ENCODE measurements at regions not wholly inside any gene's neighbourhood (a gene's known extent, or its start where the extent isn't known, plus 50 kb on each side); places are given as distances from the start of the nearest gene placed in this dataset.
"Not testable (repeated sequence)": the region's sequence is repeated elsewhere in the genome, so short reads cannot be mapped to it uniquely, and the experiment has no call there.

- Histone ChIP-seq H3K9me3 (ENCODE audit: insufficient read depth, low read length) (peaks cover 11% of the 10 kb centered on the region; the same call in 1 of the 2 replicates), H3K4me1 (ENCODE audit: insufficient read depth, insufficient read length) (no peaks in the 10 kb centered on the region), H3K4me3 (ENCODE audit: insufficient read length, low read depth) (no peak overlapping the region), H3K36me3 (ENCODE audit: insufficient read depth, insufficient read length, low read length) (no peaks in the 10 kb centered on the region), H3K9ac (ENCODE audit: insufficient read length, low read depth) (no peak overlapping the region), H3K27me3 (ENCODE audit: insufficient read depth, insufficient read length) (no peaks in the 10 kb centered on the region)
- no peak for TF ChIP-seq SUZ12 (IDR thresholded peaks at IDR 0.05; ENCODE audit: extremely low read depth, insufficient read depth, insufficient read length)
- no peak for TF ChIP-seq ZNF274 (IDR thresholded peaks at IDR 0.05; ENCODE audit: low read depth, low read length)
- TF ChIP-seq YY1 (IDR thresholded peaks at IDR 0.05; ENCODE audit: insufficient read depth, insufficient read length): no peak
- no peak for DNase-seq (ENCODE audit: low read depth, low spot score)
These were observed 88.5 kb upstream of the ETV3 start for GRCh38 chr1:157226739-157227138.

- Histone ChIP-seq H3K4me3 (ENCODE audit: insufficient read length, low read depth) (no peak overlapping the region), H3K9ac (ENCODE audit: insufficient read length, low read depth) (no peak overlapping the region), H3K27me3 (ENCODE audit: insufficient read depth, insufficient read length) (peaks cover 3% of the 10 kb centered on the region), H3K9me3 (ENCODE audit: insufficient read depth, low read length) (0 out of 2 replicates have a peak, but pooled peaks cover 7% of the 10 kb centered on the region), H3K4me1 (ENCODE audit: insufficient read depth, insufficient read length) (no peaks in the 10 kb centered on the region), H3K36me3 (ENCODE audit: insufficient read depth, insufficient read length, low read length) (no peaks in the 10 kb centered on the region)
- no peak for DNase-seq (ENCODE audit: low read depth, low spot score)
- no peak for TF ChIP-seq ZNF274 (IDR thresholded peaks at IDR 0.05; ENCODE audit: low read depth, low read length)
These were observed 81.4 kb upstream of the ETV3 start for GRCh38 chr1:157219600-157219999.

- H3K36me3 ChIP-seq (ENCODE audit: insufficient read depth, insufficient read length, low read length): no peaks in the 10 kb centered on the region
- DNase-seq (ENCODE audit: low read depth, low spot score): no peak
- H3K4me3 ChIP-seq (ENCODE audit: insufficient read length, low read depth): no peak overlapping the region
- no peaks in the 10 kb centered on the region for H3K4me1 ChIP-seq (ENCODE audit: insufficient read depth, insufficient read length)
- no peak for TF ChIP-seq SUZ12 (IDR thresholded peaks at IDR 0.05; ENCODE audit: extremely low read depth, insufficient read depth, insufficient read length)
- no peak for TF ChIP-seq ZNF274 (IDR thresholded peaks at IDR 0.05; ENCODE audit: low read depth, low read length)
- no peak for TF ChIP-seq YY1 (IDR thresholded peaks at IDR 0.05; ENCODE audit: insufficient read depth, insufficient read length)
- H3K9ac ChIP-seq (ENCODE audit: insufficient read length, low read depth): no peak overlapping the region
- H3K27me3 ChIP-seq (ENCODE audit: insufficient read depth, insufficient read length): peaks cover 3% of the 10 kb centered on the region
- H3K9me3 ChIP-seq (ENCODE audit: insufficient read depth, low read length): 0 out of 2 replicates have a peak, but pooled peaks cover 7% of the 10 kb centered on the region
These were observed 81.0 kb upstream of the ETV3 start for GRCh38 chr1:157219182-157219581.

GRCh38 chr1:157218671-157219070, 80.5 kb upstream of the ETV3 start:
- no peak for DNase-seq (ENCODE audit: low read depth, low spot score)
- H3K4me3 ChIP-seq (ENCODE audit: insufficient read length, low read depth): no peak overlapping the region
- peaks cover 3% of the 10 kb centered on the region for H3K27me3 ChIP-seq (ENCODE audit: insufficient read depth, insufficient read length)
- TF ChIP-seq ZNF274 (IDR thresholded peaks at IDR 0.05; ENCODE audit: low read depth, low read length) (no peak), SUZ12 (IDR thresholded peaks at IDR 0.05; ENCODE audit: extremely low read depth, insufficient read depth, insufficient read length) (no peak), YY1 (IDR thresholded peaks at IDR 0.05; ENCODE audit: insufficient read depth, insufficient read length) (no peak)
- H3K36me3 ChIP-seq (ENCODE audit: insufficient read depth, insufficient read length, low read length): no peaks in the 10 kb centered on the region
- H3K9ac ChIP-seq (ENCODE audit: insufficient read length, low read depth): no peak overlapping the region
- peaks cover 11% of the 10 kb centered on the region; the same call in 1 of the 2 replicates for H3K9me3 ChIP-seq (ENCODE audit: insufficient read depth, low read length)
- no peaks in the 10 kb centered on the region for H3K4me1 ChIP-seq (ENCODE audit: insufficient read depth, insufficient read length)

GRCh38 chr1:157217486-157217885, 79.3 kb upstream of the ETV3 start:
- no peak for DNase-seq (ENCODE audit: low read depth, low spot score)
- no peak for TF ChIP-seq SUZ12 (IDR thresholded peaks at IDR 0.05; ENCODE audit: extremely low read depth, insufficient read depth, insufficient read length)
- TF ChIP-seq ZNF274 (IDR thresholded peaks at IDR 0.05; ENCODE audit: low read depth, low read length): no peak
- no peak for TF ChIP-seq YY1 (IDR thresholded peaks at IDR 0.05; ENCODE audit: insufficient read depth, insufficient read length)
- H3K4me3 ChIP-seq (ENCODE audit: insufficient read length, low read depth): no peak overlapping the region
- H3K4me1 ChIP-seq (ENCODE audit: insufficient read depth, insufficient read length): no peaks in the 10 kb centered on the region
- H3K9me3 ChIP-seq (ENCODE audit: insufficient read depth, low read length): peaks cover 20% of the 10 kb centered on the region
- H3K27me3 ChIP-seq (ENCODE audit: insufficient read depth, insufficient read length): peaks cover 3% of the 10 kb centered on the region
- H3K9ac ChIP-seq (ENCODE audit: insufficient read length, low read depth): no peak overlapping the region
- no peaks in the 10 kb centered on the region for H3K36me3 ChIP-seq (ENCODE audit: insufficient read depth, insufficient read length, low read length)

GRCh38 chr1:157213836-157214235, 75.6 kb upstream of the ETV3 start:
- no peak for TF ChIP-seq ZNF274 (IDR thresholded peaks at IDR 0.05; ENCODE audit: low read depth, low read length)
- no peak for TF ChIP-seq YY1 (IDR thresholded peaks at IDR 0.05; ENCODE audit: insufficient read depth, insufficient read length)
- no peak for TF ChIP-seq SUZ12 (IDR thresholded peaks at IDR 0.05; ENCODE audit: extremely low read depth, insufficient read depth, insufficient read length)
- Histone ChIP-seq H3K36me3 (ENCODE audit: insufficient read depth, insufficient read length, low read length) (no peaks in the 10 kb centered on the region), H3K27me3 (ENCODE audit: insufficient read depth, insufficient read length) (no peaks in the 10 kb centered on the region), H3K9ac (ENCODE audit: insufficient read length, low read depth) (no peak overlapping the region), H3K4me1 (ENCODE audit: insufficient read depth, insufficient read length) (no peaks in the 10 kb centered on the region), H3K4me3 (ENCODE audit: insufficient read length, low read depth) (no peak overlapping the region), H3K9me3 (ENCODE audit: insufficient read depth, low read length) (peaks cover 24% of the 10 kb centered on the region)
- no peak for DNase-seq (ENCODE audit: low read depth, low spot score)

- no peak overlapping the region for H3K9ac ChIP-seq (ENCODE audit: insufficient read length, low read depth)
- TF ChIP-seq ZNF274 (IDR thresholded peaks at IDR 0.05; ENCODE audit: low read depth, low read length) (no peak), YY1 (IDR thresholded peaks at IDR 0.05; ENCODE audit: insufficient read depth, insufficient read length) (no peak), SUZ12 (IDR thresholded peaks at IDR 0.05; ENCODE audit: extremely low read depth, insufficient read depth, insufficient read length) (no peak)
- H3K4me3 ChIP-seq (ENCODE audit: insufficient read length, low read depth): no peak overlapping the region
- peaks cover 17% of the 10 kb centered on the region for H3K9me3 ChIP-seq (ENCODE audit: insufficient read depth, low read length)
- DNase-seq (ENCODE audit: low read depth, low spot score): no peak
- H3K27me3 ChIP-seq (ENCODE audit: insufficient read depth, insufficient read length): no peaks in the 10 kb centered on the region
- H3K36me3 ChIP-seq (ENCODE audit: insufficient read depth, insufficient read length, low read length): no peaks in the 10 kb centered on the region
- no peaks in the 10 kb centered on the region for H3K4me1 ChIP-seq (ENCODE audit: insufficient read depth, insufficient read length)
These were observed 71.3 kb upstream of the ETV3 start for GRCh38 chr1:157209514-157209913.

GRCh38 chr1:157205982-157206381, 67.8 kb upstream of the ETV3 start:
- H3K9ac ChIP-seq (ENCODE audit: insufficient read length, low read depth); H3K36me3 ChIP-seq (ENCODE audit: insufficient read depth, insufficient read length, low read length); H3K4me3 ChIP-seq (ENCODE audit: insufficient read length, low read depth); H3K4me1 ChIP-seq (ENCODE audit: insufficient read depth, insufficient read length); DNase-seq (ENCODE audit: low read depth, low spot score); H3K27me3 ChIP-seq (ENCODE audit: insufficient read depth, insufficient read length); H3K9me3 ChIP-seq (ENCODE audit: insufficient read depth, low read length): not testable (repeated sequence)
